H1 (cell line): ENCODE measurements at regions not wholly inside any gene's neighbourhood (a gene's known extent, or its start where the extent isn't known, plus 50 kb on each side); places are given as distances from the start of the nearest gene placed in this dataset.

Experiments used
- BACH1 ChIP-seq: IDR thresholded peaks from 2 replicates; pipeline ENCODE4 v1.6.1; 2012; ENCODE audit warnings: low read length, improper control_type of control experiment
- CHD2 ChIP-seq: IDR thresholded peaks from 2 replicates; pipeline ENCODE4 v1.6.1; 2012; ENCODE audit warnings: low read length, improper control_type of control experiment
- CTCF ChIP-seq, 3 experiments: IDR thresholded peaks; 1 replicate in 2 of 3; 2 replicates in 1 of 3; pipeline versions ENCODE4 v1.5.1 to v1.6.1; 2011; ENCODE audit warnings: low read length in 3 of 3, mild to moderate bottlenecking in 3 of 3, inconsistent platforms in 2 of 3, low read depth in 1 of 3, moderate library complexity in 1 of 3; ENCODE audit not compliant: insufficient read depth in 1 of 3; ENCODE audit errors: control extremely low read depth in 1 of 3
- EGR1 ChIP-seq: IDR thresholded peaks from 2 replicates; pipeline ENCODE4 v1.6.1; 2011; ENCODE audit warnings: low read depth, low read length, borderline replicate concordance
- EP300 ChIP-seq, 2 experiments: IDR thresholded peaks; 1 replicate in 1 of 2; 2 replicates in 1 of 2; pipeline ENCODE4 v1.6.1; 2011 to 2012; ENCODE audit warnings: low read depth in 2 of 2, low read length in 2 of 2, mild to moderate bottlenecking in 2 of 2, borderline replicate concordance in 1 of 2, inconsistent platforms in 1 of 2, moderate library complexity in 1 of 2
- EZH2 ChIP-seq: fragments of 200-600 bp; sonication (generic); IDR thresholded peaks from 2 replicates; pipeline ENCODE4 v1.7.1; 2012; ENCODE audit warnings: low read depth, mild to moderate bottlenecking, moderate library complexity, low read length, inconsistent platforms; ENCODE audit not compliant: severe bottlenecking
- SRF ChIP-seq: IDR thresholded peaks from 2 replicates; pipeline ENCODE4 v1.6.1; 2011; ENCODE audit warnings: mild to moderate bottlenecking, low read depth, low read length, moderate library complexity
- SUZ12 ChIP-seq: fragments of 200-600 bp; sonication (generic); IDR thresholded peaks from 2 replicates; pipeline ENCODE4 v1.6.1; 2012; ENCODE audit warnings: mild to moderate bottlenecking, inconsistent platforms, low read length, moderate library complexity, mixed read lengths

- TF ChIP-seq CTCF (IDR thresholded peaks at IDR 0.05; ENCODE audit: control extremely low read depth in 1 of 3, insufficient read depth in 1 of 3, low read depth in 1 of 3, low read length in 3 of 3) (no peak), EZH2 (no peak), CHD2 (no peak), SUZ12 (no peak), BACH1 (no peak), SRF (no peak), EGR1 (no peak), EP300 (IDR thresholded peaks at IDR 0.05; ENCODE audit: borderline replicate concordance in 1 of 2, low read depth in 2 of 2, low read length in 2 of 2) (no peak)
Observed at GRCh38 chr2:198715302-198715835, 742.4 kb downstream of the SATB2 start.
